Esophagus squamous epithelium (tissue), 4 donors: ENCODE measurements at regions not wholly inside any gene's neighbourhood (a gene's known extent, or its start where the extent isn't known, plus 50 kb on each side); places are given as distances from the start of the nearest gene placed in this dataset.
"Not testable (repeated sequence)": the region's sequence is repeated elsewhere in the genome, so short reads cannot be mapped to it uniquely, and the experiment has no call there.

Experiments used
- CTCF ChIP-seq, 6 experiments: fragments of 450-650 bp in 4 of 6; fragments of 200-600 bp in 2 of 6; sonication (generic) in 2 of 6; IDR thresholded peaks; one replicate each; pipeline ENCODE4 v1.5.1; 2016 to 2019; ENCODE audit warnings: antibody characterized with exemption in 6 of 6, mild to moderate bottlenecking in 4 of 6, moderate library complexity in 4 of 6
- POLR2A ChIP-seq, 4 donors: fragments of 450-650 bp; IDR thresholded peaks; one replicate each; pipeline ENCODE4 v1.6.1; 2017; ENCODE audit warnings: antibody characterized with exemption in 4 of 4, mild to moderate bottlenecking in 4 of 4, moderate library complexity in 3 of 4

DNA sequence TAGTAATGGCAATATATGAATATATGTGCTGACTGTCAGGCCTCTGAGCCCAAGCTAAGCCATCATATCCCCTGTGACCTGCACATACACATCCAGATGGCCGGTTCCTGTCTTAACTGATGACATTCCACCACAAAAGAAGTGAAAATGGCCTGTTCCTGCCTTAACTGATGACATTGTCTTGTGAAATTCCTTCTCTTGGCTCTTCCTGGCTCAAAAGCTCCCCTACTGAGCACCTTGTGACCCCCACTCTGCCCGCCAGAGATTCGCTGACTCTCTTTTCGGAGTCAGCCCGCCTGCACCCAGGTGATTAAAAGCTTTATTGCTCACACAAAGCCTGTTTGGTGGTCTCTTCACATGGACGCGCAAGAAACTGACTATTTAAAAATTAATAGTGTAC lies 570.6 kb upstream of the PCDH7 start:
- TF ChIP-seq CTCF, POLR2A (IDR thresholded peaks at IDR 0.05): not testable (repeated sequence)
